ENCODE measurements at regions not wholly inside any gene's neighbourhood (a gene's known extent, or its start where the extent isn't known, plus 50 kb on each side); places are given as distances from the start of the nearest gene placed in this dataset.

- TF ChIP-seq, protein P1, sequence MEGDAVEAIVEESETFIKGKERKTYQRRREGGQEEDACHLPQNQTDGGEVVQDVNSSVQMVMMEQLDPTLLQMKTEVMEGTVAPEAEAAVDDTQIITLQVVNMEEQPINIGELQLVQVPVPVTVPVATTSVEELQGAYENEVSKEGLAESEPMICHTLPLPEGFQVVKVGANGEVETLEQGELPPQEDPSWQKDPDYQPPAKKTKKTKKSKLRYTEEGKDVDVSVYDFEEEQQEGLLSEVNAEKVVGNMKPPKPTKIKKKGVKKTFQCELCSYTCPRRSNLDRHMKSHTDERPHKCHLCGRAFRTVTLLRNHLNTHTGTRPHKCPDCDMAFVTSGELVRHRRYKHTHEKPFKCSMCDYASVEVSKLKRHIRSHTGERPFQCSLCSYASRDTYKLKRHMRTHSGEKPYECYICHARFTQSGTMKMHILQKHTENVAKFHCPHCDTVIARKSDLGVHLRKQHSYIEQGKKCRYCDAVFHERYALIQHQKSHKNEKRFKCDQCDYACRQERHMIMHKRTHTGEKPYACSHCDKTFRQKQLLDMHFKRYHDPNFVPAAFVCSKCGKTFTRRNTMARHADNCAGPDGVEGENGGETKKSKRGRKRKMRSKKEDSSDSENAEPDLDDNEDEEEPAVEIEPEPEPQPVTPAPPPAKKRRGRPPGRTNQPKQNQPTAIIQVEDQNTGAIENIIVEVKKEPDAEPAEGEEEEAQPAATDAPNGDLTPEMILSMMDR (IDR thresholded peaks at IDR 0.05; ENCODE audit: low read depth, low read length) = no peak
- no peak for TF ChIP-seq EZH2phosphoT487 (IDR thresholded peaks at IDR 0.05; ENCODE audit: low read depth)
Measured at GRCh38 chr15:97030251-97030650, 699.8 kb downstream of the NR2F2 start.

Measured in OCI-LY3 (cell line).